IMR-90 (cell line): ENCODE measurements at regions not wholly inside any gene's neighbourhood (a gene's known extent, or its start where the extent isn't known, plus 50 kb on each side); places are given as distances from the start of the nearest gene placed in this dataset.

Experiments
- ATAC-seq: fragments of 200-7000 bp; cut with Tn5 transposase; 2 replicates; pipeline ENCODE4 v1.9.1; 2020; ENCODE audit warnings: low read depth, mild to moderate bottlenecking, moderate library complexity
- BruUV-seq: library from RNA; stranded (reverse); fragments of 400-500 nt; replicated peaks from 2 replicates; lab custom pipeline; 2021; lab: Mats Ljungman, UMichigan
- CTCF ChIA-PET: fragments of 300-600 bp; formaldehyde crosslinking; extraction: SDS; loops from one replicate; lab custom pipeline; 2021; ENCODE audit warnings: antibody characterized with exemption; lab: Yijun Ruan, JAX
- POLR2A ChIA-PET: fragments of 300-600 bp; sonication (Branson Sonifier 250); formaldehyde crosslinking; loops from one replicate; lab custom pipeline; 2022; ENCODE audit warnings: antibody characterized with exemption; ENCODE audit not compliant: unreplicated experiment; lab: Charles Lee
- DNase-seq: peaks from one replicate; pipeline ENCODE4 v3.0.0; 2013
- H2AFZ ChIP-seq: replicated peaks from 2 replicates; pipeline ENCODE3; 2013; ENCODE audit warnings: low read length, mild to moderate bottlenecking; ENCODE audit not compliant: poor library complexity
- H2AK5ac ChIP-seq: 2 replicates; pipeline ENCODE4 v1.6.1; 2013; ENCODE audit warnings: low read depth, low read length, inconsistent platforms
- H2AK9ac ChIP-seq: replicated peaks from 2 replicates; pipeline ENCODE3; 2013; ENCODE audit warnings: mild to moderate bottlenecking, low read depth, low read length, moderate library complexity; ENCODE audit not compliant: poor library complexity
- H2BK120ac ChIP-seq: 2 replicates; pipeline ENCODE4 v1.6.1; 2013; ENCODE audit warnings: low read depth, low read length, inconsistent platforms
- H2BK15ac ChIP-seq: 3 replicates; pipeline ENCODE4 v1.6.1; 2013; ENCODE audit warnings: low read depth, low read length, inconsistent platforms
- H2BK20ac ChIP-seq: 2 replicates; pipeline ENCODE4 v1.6.1; 2013; ENCODE audit warnings: low read depth, mild to moderate bottlenecking, inconsistent platforms, low read length, moderate library complexity
- H2BK5ac ChIP-seq: 2 replicates; pipeline ENCODE4 v1.6.1; 2013; ENCODE audit warnings: mild to moderate bottlenecking, low read depth, low read length, inconsistent platforms; ENCODE audit not compliant: poor library complexity, severe bottlenecking
- H3K14ac ChIP-seq: replicated peaks from 2 replicates; pipeline ENCODE4 v1.6.1; 2013; ENCODE audit warnings: low read depth, low read length, inconsistent platforms
- H3K18ac ChIP-seq: 2 replicates; pipeline ENCODE4 v1.6.1; 2013; ENCODE audit warnings: low read depth, low read length, control low read depth
- H3K23ac ChIP-seq: 2 replicates; pipeline ENCODE4 v1.6.1; 2013; ENCODE audit warnings: low read depth, low read length, inconsistent platforms
- H3K27ac ChIP-seq: 2 replicates; pipeline ENCODE4 v1.5.1; 2013; ENCODE audit warnings: mild to moderate bottlenecking, control low read depth, low read length; ENCODE audit not compliant: insufficient read depth
- H3K27me3 ChIP-seq: 2 replicates; pipeline ENCODE4 v1.6.1; 2013; ENCODE audit warnings: low read length; ENCODE audit not compliant: control insufficient read depth, insufficient read depth
- H3K36me3 ChIP-seq: 2 replicates; pipeline ENCODE4 v1.6.1; 2013; ENCODE audit warnings: low read length, mixed read lengths; ENCODE audit not compliant: control insufficient read depth, insufficient read depth
- H3K4ac ChIP-seq: 2 replicates; pipeline ENCODE4 v1.6.1; 2013; ENCODE audit warnings: low read depth, low read length, inconsistent platforms
- H3K4me1 ChIP-seq: 2 replicates; pipeline ENCODE4 v1.6.1; 2013; ENCODE audit warnings: low read length, mixed read lengths; ENCODE audit not compliant: control insufficient read depth, insufficient read depth
- H3K4me2 ChIP-seq: 2 replicates; pipeline ENCODE4 v1.6.1; 2013; ENCODE audit warnings: low read depth, mild to moderate bottlenecking, control low read depth, low read length, moderate library complexity
- H3K4me3 ChIP-seq: 2 replicates; pipeline ENCODE4 v1.5.1; 2013; ENCODE audit warnings: low read depth, mild to moderate bottlenecking, control low read depth, low read length, moderate library complexity; ENCODE audit not compliant: insufficient read depth
- H3K56ac ChIP-seq: 2 replicates; pipeline ENCODE4 v1.6.1; 2013; ENCODE audit warnings: low read length, inconsistent platforms; ENCODE audit not compliant: insufficient read depth; ENCODE audit errors: extremely low read depth
- H3K79me1 ChIP-seq, 2 experiments: 2 replicates each; pipeline ENCODE4 v1.6.1; 2013; ENCODE audit warnings: low read length in 2 of 2, inconsistent platforms in 1 of 2, low read depth in 1 of 2
- H3K9ac ChIP-seq: 2 replicates; pipeline ENCODE4 v1.6.1; 2013; ENCODE audit warnings: low read depth, low read length, control low read depth
- H3K9me1 ChIP-seq: 2 replicates; pipeline ENCODE4 v1.6.1; 2013; ENCODE audit warnings: low read length, inconsistent platforms; ENCODE audit not compliant: insufficient read depth
- H3K9me3 ChIP-seq: 2 replicates; pipeline ENCODE4 v1.6.1; 2013; ENCODE audit warnings: low read length; ENCODE audit not compliant: control insufficient read depth, insufficient read depth
- H4K20me1 ChIP-seq: 2 replicates; pipeline ENCODE4 v1.6.1; 2013; ENCODE audit warnings: low read length, inconsistent platforms; ENCODE audit not compliant: insufficient read depth
- H4K5ac ChIP-seq: 2 replicates; pipeline ENCODE4 v1.6.1; 2013; ENCODE audit warnings: mild to moderate bottlenecking, low read depth, low read length, control low read depth
- H4K8ac ChIP-seq, 2 experiments: 2 replicates each; pipeline ENCODE4 v1.6.1; 2013; ENCODE audit warnings: low read depth in 2 of 2, low read length in 2 of 2, control low read depth in 1 of 2, inconsistent platforms in 1 of 2
- H4K91ac ChIP-seq: 2 replicates; pipeline ENCODE4 v1.6.1; 2013; ENCODE audit warnings: low read depth, low read length, inconsistent platforms; ENCODE audit not compliant: insufficient read depth
- CEBPB ChIP-seq: IDR thresholded peaks from 2 replicates; pipeline ENCODE4 v1.6.1; 2012; ENCODE audit warnings: low read depth, low read length, improper control_type of control experiment
- FOS ChIP-seq: fragments of 150-350 bp; IDR thresholded peaks from 2 replicates; pipeline ENCODE4 v1.6.1; 2016; ENCODE audit warnings: low read depth, low read length
- MAFK ChIP-seq: IDR thresholded peaks from 2 replicates; pipeline ENCODE4 v1.6.1; 2012; ENCODE audit warnings: low read depth, low read length, improper control_type of control experiment
- MXI1 ChIP-seq: IDR thresholded peaks from 2 replicates; pipeline ENCODE4 v1.6.1; 2012; ENCODE audit warnings: low read depth, mild to moderate bottlenecking, low read length, moderate library complexity, borderline replicate concordance
- NFE2L2 ChIP-seq: fragments of 150-350 bp; IDR thresholded peaks from 2 replicates; pipeline ENCODE4 v1.6.1; 2016; ENCODE audit warnings: low read depth, mild to moderate bottlenecking, low read length
- RAD21 ChIP-seq: IDR thresholded peaks from 2 replicates; pipeline ENCODE4 v1.6.1; 2012; ENCODE audit warnings: low read length, improper control_type of control experiment
- RCOR1 ChIP-seq: IDR thresholded peaks from 2 replicates; pipeline ENCODE4 v1.6.1; 2012; ENCODE audit warnings: mild to moderate bottlenecking, low read length, improper control_type of control experiment; ENCODE audit not compliant: insufficient replicate concordance
- RFX5 ChIP-seq: IDR thresholded peaks from 2 replicates; pipeline ENCODE4 v1.8.0; 2012; ENCODE audit warnings: low read depth, mild to moderate bottlenecking, low read length, moderate library complexity
- SMC3 ChIP-seq: fragments of 150-350 bp; IDR thresholded peaks from 2 replicates; pipeline ENCODE4 v1.6.1; 2016; ENCODE audit warnings: low read depth, mild to moderate bottlenecking, antibody characterized with exemption, low read length, moderate library complexity
- WGBS, 2 experiments: methylation state at CpG; one replicate each; pipeline versions ENCODE4 v1.1.5 to v1.1.7; 2013; ENCODE audit warnings: missing lambda C conversion rate in 2 of 2; ENCODE audit not compliant: insufficient read length in 1 of 2; ENCODE audit errors: extremely low coverage in 2 of 2; 5-methylcytosine and 5-hydroxymethylcytosine counted together
- dilution Hi-C: fragments of 300-500 bp; cut with HindIII; formaldehyde crosslinking; loops from one replicate; pipeline ENCODE4 v1.14.3; 2018; ENCODE audit warnings: low sequenced_read_pairs; ENCODE audit not compliant: unreplicated experiment
- in situ Hi-C: fragments of 300-500 bp; cut with MboI; formaldehyde crosslinking; loops from 3 replicates; pipeline ENCODE4 v1.14.3; 2019; ENCODE audit warnings: low sequenced_read_pairs, inconsistent platforms, mixed read lengths
- intact Hi-C: fragments of 100-400 bp; cut with micrococcal nuclease; formaldehyde crosslinking; loops from 2 replicates; pipeline ENCODE4 v1.10.0; 2022

DNA sequence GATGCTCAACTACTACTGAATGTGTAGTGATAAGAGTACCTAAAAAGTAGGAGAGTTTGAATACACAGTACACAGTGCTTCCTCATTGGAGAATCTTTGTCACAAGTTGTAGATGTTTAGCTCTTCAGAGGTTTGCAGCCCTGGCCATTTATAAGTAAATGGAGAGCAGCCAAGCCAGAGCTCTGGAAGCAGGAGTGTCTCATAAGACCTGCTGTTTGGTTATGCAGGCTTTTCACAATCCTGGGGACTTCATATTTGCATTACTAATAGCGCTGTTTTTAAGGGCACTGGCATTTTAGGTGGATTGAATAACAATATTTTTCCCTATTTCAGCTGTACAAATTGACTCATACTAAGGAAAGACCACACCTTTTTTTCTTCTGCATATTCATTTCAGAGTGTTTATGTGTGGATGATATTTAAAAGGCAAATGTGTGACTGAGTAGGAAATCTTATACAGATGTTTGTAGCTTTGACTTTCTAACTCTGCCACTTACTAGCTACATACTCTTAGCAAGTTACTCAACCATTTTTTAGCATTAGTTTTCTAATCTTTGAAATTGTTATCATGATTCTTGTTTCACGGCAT lies 730.5 kb upstream of the MAP3K7 start:
- CTCF ChIA-PET: interaction anchor here (0.6 to 1.6 kb wide), 4 partner anchors 12 to 270 kb away, joined by 3 to 4 read pairs (median 4); no protein-coding TSS in a partner anchor

More for the DNA sequence above, 730.5 kb upstream of the MAP3K7 start:
- peak; percentile 1 for DNase-seq
- no peak overlapping the region for H2BK15ac ChIP-seq
- H3K4ac ChIP-seq: no peak overlapping the region
- H3K79me1 ChIP-seq: no peaks in the 10 kb centered on the region
- H2AFZ ChIP-seq: no peak overlapping the region
- no peak overlapping the region for H3K23ac ChIP-seq
- no peak overlapping the region for H2AK9ac ChIP-seq
- H2BK120ac ChIP-seq: no peak overlapping the region
- no peaks in the 10 kb centered on the region for H4K20me1 ChIP-seq
- H3K14ac ChIP-seq: no peak overlapping the region
- H4K91ac ChIP-seq: no peak overlapping the region
- H3K18ac ChIP-seq: no peak overlapping the region
- H2AK5ac ChIP-seq: no peak overlapping the region
- WGBS, 2 experiments: no CpG with 5 or more reads among the region's 2 CpGs
- no peak overlapping the region for H3K4me3 ChIP-seq
- no peaks in the 10 kb centered on the region for H3K9me3 ChIP-seq
- no peak overlapping the region for H2BK20ac ChIP-seq
- no peak overlapping the region for H3K4me2 ChIP-seq
- no peak overlapping the region for H4K5ac ChIP-seq
- TF ChIP-seq RAD21 (no peak), MXI1 (no peak), RFX5 (no peak), NFE2L2 (no peak), RCOR1 (no peak), SMC3 (no peak), CEBPB (no peak), FOS (no peak), MAFK (no peak)
- no peak overlapping the region for H3K9ac ChIP-seq
- no peak overlapping the region for H3K27ac ChIP-seq
- peak; percentile 54 for ATAC-seq
- H3K56ac ChIP-seq: no peak overlapping the region
- BruUV-seq: no TSS peak
- in situ Hi-C loops: no loop called here
- no peaks in the 10 kb centered on the region for H3K36me3 ChIP-seq
- H3K4me1 ChIP-seq: no peaks in the 10 kb centered on the region
- no peaks in the 10 kb centered on the region for H3K9me1 ChIP-seq
- dilution Hi-C loops: no loop called here
- no peaks in the 10 kb centered on the region for H3K27me3 ChIP-seq
- intact Hi-C loops: loop anchor here (5.0 kb wide), 1 partner anchor 235 kb away; no protein-coding TSS in a partner anchor
- POLR2A ChIA-PET: no interaction called here
- no peak overlapping the region for H2BK5ac ChIP-seq
- H4K8ac ChIP-seq: no peak overlapping the region
